ENCODE measurements at regions not wholly inside any gene's neighbourhood (a gene's known extent, or its start where the extent isn't known, plus 50 kb on each side); places are given as distances from the start of the nearest gene placed in this dataset.
"Not testable (repeated sequence)": the region's sequence is repeated elsewhere in the genome, so short reads cannot be mapped to it uniquely, and the experiment has no call there.

DNA sequence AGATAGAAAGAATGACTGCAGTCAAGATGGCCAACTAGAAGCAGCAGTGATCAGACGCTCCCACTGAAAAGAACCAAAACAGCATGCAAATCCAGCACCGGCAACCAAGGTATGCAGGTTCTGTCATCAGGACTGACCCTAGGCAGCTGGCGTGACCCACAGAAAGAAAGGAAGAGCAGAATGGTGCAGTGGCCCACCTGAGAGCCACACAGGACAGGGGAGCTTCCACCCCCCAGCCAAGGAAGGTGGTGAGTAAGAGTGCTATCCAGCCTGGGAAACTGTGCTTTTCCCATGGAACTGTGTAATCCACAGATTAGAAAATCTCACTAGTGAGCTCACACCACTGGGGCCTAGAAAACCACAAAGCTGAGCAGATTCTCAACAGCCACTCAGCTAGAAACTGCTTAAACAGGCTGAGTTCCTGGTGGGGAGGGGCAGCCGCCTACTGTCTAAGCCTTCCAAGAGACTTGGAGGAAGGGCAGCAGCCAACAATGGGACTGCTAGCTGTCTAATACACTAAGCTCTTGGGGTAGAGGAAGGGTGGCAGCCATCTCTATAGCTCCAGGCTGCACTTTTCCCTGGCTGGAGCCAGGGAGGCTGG, 127.9 kb downstream of the EVA1A start:
- WGBS (ENCODE audit: insufficient coverage, low lambda C conversion rate) = no CpG with 5 or more reads among the region's 4 CpGs
- no peak for DNase-seq
- H3K27ac ChIP-seq (ENCODE audit: low read length) = no peak overlapping the region

DNA sequence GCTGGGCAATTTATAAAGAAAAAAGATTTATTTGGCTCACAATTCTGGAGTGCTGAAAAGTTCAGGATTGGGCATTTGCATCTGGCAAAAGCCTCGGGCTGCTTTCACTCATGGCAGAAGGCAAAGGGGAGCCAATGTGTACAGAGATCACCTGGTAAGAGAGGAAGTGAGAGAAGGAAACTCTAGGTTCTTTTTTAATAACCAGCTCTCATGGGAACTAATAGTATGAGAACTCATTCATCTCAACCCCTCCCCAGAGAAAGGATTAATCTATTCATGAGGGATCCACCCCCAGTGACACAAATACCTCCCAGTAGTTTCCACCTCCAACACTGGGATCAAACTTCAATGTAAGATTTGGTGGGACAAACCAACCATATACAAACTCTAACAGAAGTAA, 129.0 kb downstream of the EVA1A start:
- WGBS (ENCODE audit: insufficient coverage, low lambda C conversion rate) = no CpG with 5 or more reads among the region's 1 CpG
- no peaks in the 10 kb centered on the region for H3K4me1 ChIP-seq (ENCODE audit: control insufficient read depth, insufficient read depth, low read length)

More for the DNA sequence above, 127.9 kb downstream of the EVA1A start:
- no peaks in the 10 kb centered on the region for H3K4me1 ChIP-seq (ENCODE audit: control insufficient read depth, insufficient read depth, low read length)
- no peaks in the 10 kb centered on the region for H3K9me3 ChIP-seq (ENCODE audit: control insufficient read depth, low read depth, low read length)
- no peaks in the 10 kb centered on the region for H3K27me3 ChIP-seq (ENCODE audit: control insufficient read depth, insufficient read depth, low read length)
- H3K4me3 ChIP-seq (ENCODE audit: low read length) = no peak overlapping the region
- no peaks in the 10 kb centered on the region for H3K36me3 ChIP-seq (ENCODE audit: control insufficient read depth, insufficient read depth, low read length)

GRCh38 chr2:75431276-75431675, 129.5 kb downstream of the EVA1A start:
- no peak overlapping the region for H3K4me3 ChIP-seq (ENCODE audit: low read length)
- no peak for DNase-seq
- no peak overlapping the region for H3K27ac ChIP-seq (ENCODE audit: low read length)
- no peaks in the 10 kb centered on the region for H3K9me3 ChIP-seq (ENCODE audit: control insufficient read depth, low read depth, low read length)
- H3K36me3 ChIP-seq (ENCODE audit: control insufficient read depth, insufficient read depth, low read length) = no peaks in the 10 kb centered on the region
- H3K27me3 ChIP-seq (ENCODE audit: control insufficient read depth, insufficient read depth, low read length) = no peaks in the 10 kb centered on the region
- WGBS (ENCODE audit: insufficient coverage, low lambda C conversion rate) = no CpG with 5 or more reads among the region's 1 CpG
- H3K4me1 ChIP-seq (ENCODE audit: control insufficient read depth, insufficient read depth, low read length) = no peaks in the 10 kb centered on the region

More for the DNA sequence above, 129.0 kb downstream of the EVA1A start:
- DNase-seq = no peak
- H3K27me3 ChIP-seq (ENCODE audit: control insufficient read depth, insufficient read depth, low read length) = no peaks in the 10 kb centered on the region
- H3K27ac ChIP-seq (ENCODE audit: low read length) = no peak overlapping the region
- no peaks in the 10 kb centered on the region for H3K36me3 ChIP-seq (ENCODE audit: control insufficient read depth, insufficient read depth, low read length)
- no peaks in the 10 kb centered on the region for H3K9me3 ChIP-seq (ENCODE audit: control insufficient read depth, low read depth, low read length)
- H3K4me3 ChIP-seq (ENCODE audit: low read length) = no peak overlapping the region

- DNase-seq; H3K27ac ChIP-seq (ENCODE audit: low read length); H3K9me3 ChIP-seq (ENCODE audit: control insufficient read depth, low read depth, low read length); H3K27me3 ChIP-seq (ENCODE audit: control insufficient read depth, insufficient read depth, low read length); H3K4me3 ChIP-seq (ENCODE audit: low read length); H3K36me3 ChIP-seq (ENCODE audit: control insufficient read depth, insufficient read depth, low read length); H3K4me1 ChIP-seq (ENCODE audit: control insufficient read depth, insufficient read depth, low read length): not testable (repeated sequence)
- no CpG with 5 or more reads among the region's 4 CpGs for WGBS (ENCODE audit: insufficient coverage, low lambda C conversion rate)
Measured at GRCh38 chr2:75430449-75430848, 130.3 kb downstream of the EVA1A start.

- H3K4me3 ChIP-seq (ENCODE audit: low read length) = no peak overlapping the region
- H3K36me3 ChIP-seq (ENCODE audit: control insufficient read depth, insufficient read depth, low read length) = no peaks in the 10 kb centered on the region
- H3K27ac ChIP-seq (ENCODE audit: low read length) = no peak overlapping the region
- DNase-seq = no peak
- H3K27me3 ChIP-seq (ENCODE audit: control insufficient read depth, insufficient read depth, low read length) = no peaks in the 10 kb centered on the region
- H3K4me1 ChIP-seq (ENCODE audit: control insufficient read depth, insufficient read depth, low read length) = no peaks in the 10 kb centered on the region
- H3K9me3 ChIP-seq (ENCODE audit: control insufficient read depth, low read depth, low read length) = no peaks in the 10 kb centered on the region
- 71% methylated on average over 2 of the region's 7 CpGs for WGBS (ENCODE audit: insufficient coverage, low lambda C conversion rate)
Measured at GRCh38 chr2:75428646-75429443, 131.9 kb downstream of the EVA1A start.

DNA sequence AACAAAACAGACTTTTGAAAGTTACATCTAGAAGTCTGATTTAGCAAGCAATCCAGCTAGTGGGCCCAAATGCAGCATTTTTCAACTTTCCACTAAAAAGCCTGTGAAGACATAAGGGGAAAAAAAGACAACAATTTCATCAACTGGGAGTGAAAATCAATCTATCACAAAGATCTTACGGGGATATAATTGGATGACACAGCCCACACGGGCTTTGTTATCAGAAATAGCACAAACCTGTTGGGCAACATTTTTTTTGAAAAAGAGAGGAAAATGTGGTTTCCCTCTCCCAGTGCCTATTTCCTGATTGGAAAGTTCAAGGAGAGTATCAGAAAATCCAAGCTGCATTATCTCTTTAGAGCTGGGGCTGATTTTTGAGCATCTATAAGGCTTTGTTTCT, 132.7 kb downstream of the EVA1A start:
- Histone ChIP-seq H3K4me3 (ENCODE audit: low read length) (no peak overlapping the region), H3K27ac (ENCODE audit: low read length) (no peak overlapping the region), H3K4me1 (ENCODE audit: control insufficient read depth, insufficient read depth, low read length) (no peaks in the 10 kb centered on the region), H3K27me3 (ENCODE audit: control insufficient read depth, insufficient read depth, low read length) (no peaks in the 10 kb centered on the region), H3K36me3 (ENCODE audit: control insufficient read depth, insufficient read depth, low read length) (no peaks in the 10 kb centered on the region), H3K9me3 (ENCODE audit: control insufficient read depth, low read depth, low read length) (no peaks in the 10 kb centered on the region)
- WGBS (ENCODE audit: insufficient coverage, low lambda C conversion rate) = no CpG with 5 or more reads among the region's 2 CpGs
- no peak for DNase-seq

GRCh38 chr2:75424936-75425619, 135.7 kb downstream of the EVA1A start:
- no CpG with 5 or more reads among the region's 4 CpGs for WGBS (ENCODE audit: insufficient coverage, low lambda C conversion rate)
- Histone ChIP-seq H3K27me3 (ENCODE audit: control insufficient read depth, insufficient read depth, low read length) (no peaks in the 10 kb centered on the region), H3K9me3 (ENCODE audit: control insufficient read depth, low read depth, low read length) (no peaks in the 10 kb centered on the region), H3K4me1 (ENCODE audit: control insufficient read depth, insufficient read depth, low read length) (no peaks in the 10 kb centered on the region), H3K27ac (ENCODE audit: low read length) (no peak overlapping the region), H3K4me3 (ENCODE audit: low read length) (no peak overlapping the region), H3K36me3 (ENCODE audit: control insufficient read depth, insufficient read depth, low read length) (no peaks in the 10 kb centered on the region)
- DNase-seq = no peak

GRCh38 chr2:75421986-75422385, 138.8 kb downstream of the EVA1A start:
- H3K9me3 ChIP-seq (ENCODE audit: control insufficient read depth, low read depth, low read length) = no peaks in the 10 kb centered on the region
- H3K4me1 ChIP-seq (ENCODE audit: control insufficient read depth, insufficient read depth, low read length) = no peaks in the 10 kb centered on the region
- WGBS (ENCODE audit: insufficient coverage, low lambda C conversion rate) = 100% methylated on average over 1 of the region's 1 CpG
- no peak overlapping the region for H3K4me3 ChIP-seq (ENCODE audit: low read length)
- no peak for DNase-seq
- H3K27ac ChIP-seq (ENCODE audit: low read length) = no peak overlapping the region
- no peaks in the 10 kb centered on the region for H3K36me3 ChIP-seq (ENCODE audit: control insufficient read depth, insufficient read depth, low read length)
- no peaks in the 10 kb centered on the region for H3K27me3 ChIP-seq (ENCODE audit: control insufficient read depth, insufficient read depth, low read length)

DNA sequence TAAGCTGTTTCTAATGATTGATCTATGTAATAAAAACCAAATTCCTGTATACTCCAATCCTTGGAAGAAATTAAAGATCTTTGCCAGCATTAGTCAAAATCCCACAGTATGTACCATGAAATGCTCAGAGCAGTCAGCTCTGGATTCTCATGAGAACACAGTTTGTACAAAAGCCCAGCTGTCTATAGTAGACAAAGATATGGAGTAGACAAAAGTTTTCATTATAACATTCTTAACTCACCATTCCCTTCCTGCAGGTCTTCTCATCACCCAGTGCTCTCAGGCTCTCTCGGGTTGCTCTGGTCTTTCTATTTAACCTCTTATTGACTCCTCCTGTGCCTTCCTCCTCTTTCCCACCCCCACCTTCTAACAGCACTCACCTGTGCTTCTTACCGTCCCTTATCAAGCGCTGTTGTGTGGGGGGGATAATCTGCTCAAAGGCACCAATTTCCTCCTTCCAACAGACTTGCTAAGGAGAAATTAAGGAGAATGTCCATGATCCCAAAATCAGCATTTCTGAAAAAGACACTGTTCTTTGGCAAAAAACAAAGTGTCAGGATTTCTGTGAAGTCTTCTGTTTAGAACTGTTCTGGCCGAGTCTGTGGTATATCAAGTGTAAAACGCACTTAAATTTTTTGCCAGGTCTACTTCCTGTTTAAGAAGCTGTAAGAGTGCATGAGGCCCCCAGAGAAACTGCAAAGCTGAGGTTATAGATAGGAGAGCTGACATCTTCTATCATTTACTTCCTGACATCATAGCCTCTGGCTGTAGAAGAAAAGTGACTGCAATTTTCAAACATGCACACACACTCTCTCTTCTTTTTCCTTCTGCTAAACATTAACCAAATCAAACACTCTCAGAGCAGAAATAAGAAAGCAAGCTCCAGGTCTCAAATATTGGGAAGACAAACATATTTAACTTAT, 144.1 kb downstream of the EVA1A start:
- no peak overlapping the region for H3K27ac ChIP-seq (ENCODE audit: low read length)
- WGBS (ENCODE audit: insufficient coverage, low lambda C conversion rate) = 8% methylated on average over 2 of the region's 5 CpGs
- no peaks in the 10 kb centered on the region for H3K27me3 ChIP-seq (ENCODE audit: control insufficient read depth, insufficient read depth, low read length)
- H3K36me3 ChIP-seq (ENCODE audit: control insufficient read depth, insufficient read depth, low read length) = no peaks in the 10 kb centered on the region
- H3K9me3 ChIP-seq (ENCODE audit: control insufficient read depth, low read depth, low read length) = no peaks in the 10 kb centered on the region
- no peak overlapping the region for H3K4me3 ChIP-seq (ENCODE audit: low read length)
- peak; percentile 5 to 38 for DNase-seq
- no peaks in the 10 kb centered on the region for H3K4me1 ChIP-seq (ENCODE audit: control insufficient read depth, insufficient read depth, low read length)

DNA sequence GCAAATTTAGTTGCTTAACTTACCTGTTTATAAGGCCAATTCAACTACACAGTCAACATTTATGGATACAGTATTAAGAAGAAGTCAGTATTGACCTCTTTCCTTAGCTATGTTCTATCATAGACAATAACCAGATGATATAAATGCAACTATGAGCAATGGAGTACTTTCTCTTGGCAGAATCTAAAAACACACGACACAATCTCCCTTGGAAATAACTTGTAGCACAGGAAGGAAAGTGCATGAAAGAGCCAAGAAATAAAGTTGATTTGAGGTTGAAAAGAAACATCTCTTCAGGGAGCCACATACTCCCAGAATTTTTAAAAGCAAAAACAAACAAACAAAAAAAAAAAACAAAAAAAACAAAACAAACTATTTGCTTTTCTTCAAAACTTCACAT, 145.0 kb downstream of the EVA1A start:
- Histone ChIP-seq H3K4me3 (ENCODE audit: low read length) (no peak overlapping the region), H3K27ac (ENCODE audit: low read length) (no peak overlapping the region), H3K4me1 (ENCODE audit: control insufficient read depth, insufficient read depth, low read length) (no peaks in the 10 kb centered on the region), H3K36me3 (ENCODE audit: control insufficient read depth, insufficient read depth, low read length) (no peaks in the 10 kb centered on the region), H3K27me3 (ENCODE audit: control insufficient read depth, insufficient read depth, low read length) (no peaks in the 10 kb centered on the region), H3K9me3 (ENCODE audit: control insufficient read depth, low read depth, low read length) (no peaks in the 10 kb centered on the region)
- DNase-seq = no peak
- no CpG with 5 or more reads among the region's 1 CpG for WGBS (ENCODE audit: insufficient coverage, low lambda C conversion rate)
